H9 (cell line): ENCODE measurements at regions not wholly inside any gene's neighbourhood (a gene's known extent, or its start where the extent isn't known, plus 50 kb on each side); places are given as distances from the start of the nearest gene placed in this dataset.

Experiments used
- DNase-seq: peaks from one replicate; pipeline ENCODE4 v3.0.0-alpha.2; 2017
- H2AFZ ChIP-seq: one replicate; pipeline ENCODE4 v1.6.1; 2013; ENCODE audit warnings: mild to moderate bottlenecking, low read length, control low read depth, moderate library complexity
- H2AK5ac ChIP-seq: 2 replicates; pipeline ENCODE4 v1.6.1; 2013; ENCODE audit warnings: low read length, control low read depth, mixed read lengths; ENCODE audit not compliant: insufficient read length
- H2BK120ac ChIP-seq: one replicate; pipeline ENCODE4 v1.6.1; 2013; ENCODE audit warnings: low read depth, mild to moderate bottlenecking, low read length, control low read depth, inconsistent platforms; ENCODE audit not compliant: poor library complexity, severe bottlenecking
- H2BK12ac ChIP-seq: 2 replicates; pipeline ENCODE4 v1.6.1; 2013; ENCODE audit warnings: low read length, control low read depth, mixed read lengths, low read depth; ENCODE audit not compliant: insufficient read length
- H2BK15ac ChIP-seq: 2 replicates; pipeline ENCODE4 v1.6.1; 2013; ENCODE audit warnings: low read depth, low read length, control low read depth
- H2BK20ac ChIP-seq: one replicate; pipeline ENCODE4 v1.6.1; 2013; ENCODE audit warnings: low read depth, mild to moderate bottlenecking, low read length, control low read depth, inconsistent platforms; ENCODE audit not compliant: poor library complexity, severe bottlenecking
- H2BK5ac ChIP-seq: 2 replicates; pipeline ENCODE4 v1.6.1; 2013; ENCODE audit warnings: low read length, control low read depth, mixed read lengths; ENCODE audit not compliant: insufficient read length
- H3K14ac ChIP-seq: 2 replicates; pipeline ENCODE4 v1.6.1; 2013; ENCODE audit warnings: low read length, control low read depth; ENCODE audit not compliant: insufficient read depth
- H3K18ac ChIP-seq: 2 replicates; pipeline ENCODE4 v1.6.1; 2013; ENCODE audit warnings: low read depth, mild to moderate bottlenecking, mixed read lengths, low read length, control low read depth; ENCODE audit not compliant: insufficient read length
- H3K23ac ChIP-seq: 2 replicates; pipeline ENCODE4 v1.6.1; 2013; ENCODE audit warnings: low read length, control low read depth, mixed read lengths, low read depth; ENCODE audit not compliant: insufficient read length
- H3K23me2 ChIP-seq: 2 replicates; pipeline ENCODE4 v1.6.1; 2013; ENCODE audit warnings: low read depth, mild to moderate bottlenecking, mixed read lengths, low read length, control low read depth; ENCODE audit not compliant: insufficient read length, poor library complexity, severe bottlenecking
- H3K27ac ChIP-seq: 2 replicates; pipeline ENCODE4 v1.5.1; 2013; ENCODE audit warnings: low read length, control low read depth, mixed read lengths, low read depth; ENCODE audit not compliant: insufficient read length
- H3K27me3 ChIP-seq: 2 replicates; pipeline ENCODE4 v1.6.1; 2013; ENCODE audit warnings: low read length, control low read depth, inconsistent platforms; ENCODE audit not compliant: insufficient read depth
- H3K4ac ChIP-seq: 2 replicates; pipeline ENCODE4 v1.6.1; 2013; ENCODE audit warnings: low read depth, mild to moderate bottlenecking, control low read depth, inconsistent platforms, low read length, moderate library complexity
- H3K4me1 ChIP-seq: 2 replicates; pipeline ENCODE4 v1.6.1; 2013; ENCODE audit warnings: low read length, control low read depth, inconsistent platforms; ENCODE audit not compliant: insufficient read depth
- H3K4me2 ChIP-seq: 2 replicates; pipeline ENCODE4 v1.6.1; 2013; ENCODE audit warnings: low read length, control low read depth, mixed read lengths; ENCODE audit not compliant: insufficient read length, insufficient read depth
- H3K56ac ChIP-seq: 2 replicates; pipeline ENCODE4 v1.6.1; 2013; ENCODE audit warnings: low read depth, mild to moderate bottlenecking, mixed read lengths, low read length, control low read depth; ENCODE audit not compliant: insufficient read length
- H3K79me1 ChIP-seq: 2 replicates; pipeline ENCODE4 v1.6.1; 2013; ENCODE audit warnings: low read depth, mild to moderate bottlenecking, moderate library complexity, low read length, control low read depth, inconsistent platforms; ENCODE audit not compliant: insufficient read depth, poor library complexity, severe bottlenecking
- H3K79me2 ChIP-seq: 2 replicates; pipeline ENCODE4 v1.6.1; 2013; ENCODE audit warnings: low read length, control low read depth, inconsistent platforms; ENCODE audit not compliant: insufficient read depth
- H3K9ac ChIP-seq: 2 replicates; pipeline ENCODE4 v1.6.1; 2013; ENCODE audit warnings: low read length, control low read depth, mixed read lengths; ENCODE audit not compliant: insufficient read length; ENCODE audit errors: extremely low read depth
- H3K9me3 ChIP-seq: one replicate; pipeline ENCODE4 v1.6.1; 2013; ENCODE audit warnings: low read depth, low read length, inconsistent platforms; ENCODE audit not compliant: control insufficient read depth
- H3T11ph ChIP-seq: one replicate; pipeline ENCODE4 v1.6.1; 2013; ENCODE audit warnings: mild to moderate bottlenecking, low read length, control low read depth, inconsistent platforms
- H4K20me1 ChIP-seq: one replicate; pipeline ENCODE4 v1.6.1; 2013; ENCODE audit not compliant: control insufficient read depth, insufficient read length, insufficient read depth
- H4K5ac ChIP-seq: 2 replicates; pipeline ENCODE4 v1.6.1; 2013; ENCODE audit warnings: low read depth, mild to moderate bottlenecking, mixed read lengths, low read length, control low read depth; ENCODE audit not compliant: insufficient read length
- H4K8ac ChIP-seq: replicated peaks from 2 replicates; pipeline ENCODE4 v1.6.1; 2013; ENCODE audit warnings: low read length, control low read depth, mixed read lengths, low read depth; ENCODE audit not compliant: insufficient read length
- H4K91ac ChIP-seq: 2 replicates; pipeline ENCODE4 v1.6.1; 2013; ENCODE audit warnings: low read depth, mild to moderate bottlenecking, moderate library complexity, mixed read lengths, low read length, control low read depth; ENCODE audit not compliant: insufficient read length
- H3K27ac Mint-ChIP-seq, 3 experiments: 2 replicates in 2 of 3; 3 replicates in 1 of 3; pipeline ENCODE4 v1.8.0; 2020 to 2021; ENCODE audit warnings: mixed read lengths in 3 of 3, mild to moderate bottlenecking in 1 of 3, moderate library complexity in 1 of 3
- H3K27me3 Mint-ChIP-seq: 2 replicates; pipeline ENCODE4 v1.8.0; 2021; ENCODE audit warnings: low read depth, mild to moderate bottlenecking, moderate library complexity, mixed read lengths
- H3K36me3 Mint-ChIP-seq, 3 experiments: 2 replicates in 2 of 3; 3 replicates in 1 of 3; pipeline ENCODE4 v1.8.0; 2020 to 2021; ENCODE audit warnings: low read depth in 3 of 3, mixed read lengths in 3 of 3; ENCODE audit not compliant: insufficient read depth in 1 of 3
- H3K4me1 Mint-ChIP-seq, 2 experiments: 2 replicates each; pipeline ENCODE4 v1.8.0; 2020; ENCODE audit warnings: mixed read lengths in 2 of 2
- H3K4me3 Mint-ChIP-seq, 2 experiments: 2 replicates in 1 of 2; 3 replicates in 1 of 2; pipeline ENCODE4 v1.8.0; 2020 to 2021; ENCODE audit warnings: mild to moderate bottlenecking in 2 of 2, mixed read lengths in 2 of 2, moderate library complexity in 1 of 2
- H3K9me3 Mint-ChIP-seq, 2 experiments: 2 replicates in 1 of 2; 3 replicates in 1 of 2; pipeline ENCODE4 v1.8.0; 2020; ENCODE audit warnings: mild to moderate bottlenecking in 2 of 2, mixed read lengths in 2 of 2, moderate library complexity in 1 of 2
- CTCF ChIP-seq: fragments of 200-600 bp; sonication (generic); conservative IDR thresholded peaks from 3 replicates; pipeline ENCODE4 v1.8.0; 2021; ENCODE audit warnings: antibody characterized with exemption, mild to moderate bottlenecking
- WGBS: extraction: QIAGEN DNeasy Blood & Tissue Kit; methylation state at CpG from one replicate; pipeline ENCODE4 v1.1.7; 2013; ENCODE audit warnings: missing lambda C conversion rate, low lambda C conversion rate, mixed read lengths; ENCODE audit not compliant: insufficient read length; ENCODE audit errors: extremely low coverage; 5-methylcytosine and 5-hydroxymethylcytosine counted together

- Histone ChIP-seq H3K4ac (no peak overlapping the region), H4K8ac (no peak overlapping the region), H3K79me2 (no peaks in the 10 kb centered on the region), H2BK15ac (no peak overlapping the region), H3K4me1 (peaks cover 4% of the 10 kb centered on the region; the same call in 1 of the 2 replicates), H3K18ac (no peak overlapping the region), H3K9ac (no peak overlapping the region), H2BK5ac (no peak overlapping the region), H2AK5ac (no peak overlapping the region), H3K79me1 (no peaks in the 10 kb centered on the region), H2BK20ac (no peak overlapping the region), H3T11ph (no peak overlapping the region), H3K23ac (no peak overlapping the region), H4K91ac (no peak overlapping the region), H4K5ac (no peak overlapping the region), H3K9me3 (no peaks in the 10 kb centered on the region), H2BK12ac (no peak overlapping the region), H3K27ac (no peak overlapping the region), H2BK120ac (no peak overlapping the region), H3K14ac (no peak overlapping the region), H3K4me2 (no peak overlapping the region), H4K20me1 (no peaks in the 10 kb centered on the region), H3K27me3 (peaks cover 3% of the 10 kb centered on the region; the same call in 1 of the 2 replicates), H3K56ac (no peak overlapping the region), H2AFZ (no peak overlapping the region), H3K23me2 (no peaks in the 10 kb centered on the region)
- no peak for DNase-seq
- peaks cover 3% of the 10 kb centered on the region for H3K27me3 Mint-ChIP-seq
- no CpG with 5 or more reads among the region's 3 CpGs for WGBS
- H3K27ac Mint-ChIP-seq, result no peak overlapping the region
- peaks cover 31 to 36% of the 10 kb centered on the region in 2 experiments for H3K4me1 Mint-ChIP-seq
- TF ChIP-seq CTCF, result no peak; the same call in 2 of the 3 replicates
- H3K9me3 Mint-ChIP-seq, result no peaks in the 10 kb centered on the region
- H3K4me3 Mint-ChIP-seq, result no peak overlapping the region
- H3K36me3 Mint-ChIP-seq, result no peaks in the 10 kb centered on the region; a peak in 1 of 7 replicates
Measured at GRCh38 chr4:100117750-100118149, 72.5 kb downstream of the DDIT4L start.
